ENCODE measurements at regions not wholly inside any gene's neighbourhood (a gene's known extent, or its start where the extent isn't known, plus 50 kb on each side); places are given as distances from the start of the nearest gene placed in this dataset.
A peak's percentile ranks its signal among the peaks of the same experiment; 100 is the strongest.

DNA sequence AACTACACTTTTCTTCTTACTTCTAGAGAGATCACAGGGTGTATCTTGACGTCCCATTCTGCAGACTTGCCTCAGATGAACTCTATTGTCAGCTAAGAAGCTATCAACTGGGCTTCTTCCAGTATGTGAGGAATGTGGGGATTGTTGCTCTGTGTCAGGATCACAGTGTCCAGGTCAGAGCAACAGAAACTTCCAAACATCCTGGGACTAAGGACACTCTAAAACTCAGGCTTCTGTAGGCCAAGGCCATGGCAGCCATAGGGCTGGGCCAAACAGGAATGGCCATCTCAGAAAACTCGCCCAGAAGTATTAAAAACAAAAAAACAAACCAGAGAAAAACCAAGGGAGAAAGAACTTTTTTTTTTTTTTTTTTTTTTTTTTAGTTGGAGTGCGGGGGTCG, 210.0 kb upstream of the CLINT1 start:
- Histone ChIP-seq H3K9ac (ENCODE audit: insufficient read length) (no peak overlapping the region), H3K36me3 (ENCODE audit: insufficient read depth, low read length) (no peaks in the 10 kb centered on the region), H3K27ac (no peak overlapping the region), H3K9me3 (ENCODE audit: low read depth, low read length) (no peaks in the 10 kb centered on the region), H3K4me3 (no peak overlapping the region)
- TF ChIP-seq EZH2 (IDR thresholded peaks at IDR 0.05) (no peak), POLR2AphosphoS5 (IDR thresholded peaks at IDR 0.05; ENCODE audit: borderline replicate concordance, low read depth, low read length) (no peak), FOXP2 (optimal IDR thresholded peaks at IDR 0.05; ENCODE audit: control extremely low read depth, extremely low read length, insufficient read depth) (no peak)
- no peak for DNase-seq (ENCODE audit: low read depth, low spot score)

DNA sequence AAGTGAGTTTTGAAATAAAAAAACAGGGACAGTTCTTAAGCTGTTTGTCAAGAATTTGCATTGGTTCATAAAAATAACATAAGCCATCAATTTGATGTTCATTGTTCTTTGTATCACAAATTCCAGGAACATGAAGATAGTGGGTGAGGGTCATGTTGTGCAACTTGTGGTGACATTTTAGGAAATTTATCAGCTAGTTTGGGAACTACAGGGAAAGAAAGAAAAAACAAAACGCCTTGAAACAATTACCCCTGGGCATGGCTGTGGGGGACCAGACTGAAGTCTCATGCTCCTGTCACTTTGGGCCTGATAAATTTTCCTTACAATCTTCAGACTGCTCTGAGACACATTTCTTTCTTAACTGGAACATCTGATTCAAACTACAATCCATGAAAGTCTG, 207.1 kb upstream of the CLINT1 start:
- no peaks in the 10 kb centered on the region for H3K9me3 ChIP-seq (ENCODE audit: low read depth, low read length)
- H3K27ac ChIP-seq, result no peak overlapping the region
- H3K4me3 ChIP-seq, result no peak overlapping the region
- no peak for TF ChIP-seq EZH2 (IDR thresholded peaks at IDR 0.05)
- no peak for TF ChIP-seq FOXP2 (optimal IDR thresholded peaks at IDR 0.05; ENCODE audit: control extremely low read depth, extremely low read length, insufficient read depth)
- no peak overlapping the region for H3K9ac ChIP-seq (ENCODE audit: insufficient read length)
- DNase-seq (ENCODE audit: low read depth, low spot score), result no peak
- H3K36me3 ChIP-seq (ENCODE audit: insufficient read depth, low read length), result no peaks in the 10 kb centered on the region

DNA sequence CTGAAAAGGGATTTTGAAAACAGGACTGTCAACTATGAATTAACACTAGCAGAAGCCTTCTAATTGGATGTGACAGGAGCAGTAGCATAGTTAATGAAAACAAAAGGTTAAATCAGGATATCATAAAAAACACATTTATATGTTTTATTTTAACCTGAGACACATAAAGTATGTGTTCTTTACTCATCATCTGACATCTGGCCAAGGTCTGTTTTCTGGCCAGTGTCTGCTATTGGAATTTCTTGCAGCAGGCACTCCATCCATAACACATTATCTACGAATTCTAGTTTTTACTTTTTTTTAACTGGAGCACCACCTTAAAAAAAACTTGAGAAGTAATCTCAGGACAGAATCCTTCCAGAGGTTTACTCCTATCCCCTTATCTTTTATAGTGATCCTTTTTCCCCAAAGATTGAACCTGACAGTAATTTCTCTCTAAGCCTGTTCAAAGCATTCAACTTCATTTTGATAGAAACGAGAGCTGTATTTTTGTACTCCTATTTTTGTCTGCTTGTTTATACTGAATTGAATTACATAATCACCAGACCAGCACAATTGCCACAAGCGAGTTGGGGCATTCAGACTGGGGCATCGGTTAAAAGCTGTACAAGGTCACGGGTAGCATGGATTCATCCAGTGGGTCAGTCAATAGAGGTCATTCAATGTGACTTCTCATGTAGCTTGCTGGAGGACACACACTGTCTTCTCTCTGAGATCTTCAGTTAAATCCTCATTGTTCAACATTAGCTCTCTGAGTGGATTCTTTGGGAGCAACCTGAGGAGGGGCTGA, 205.6 kb upstream of the CLINT1 start:
- Histone ChIP-seq H3K36me3 (ENCODE audit: insufficient read depth, low read length) (no peaks in the 10 kb centered on the region), H3K9ac (ENCODE audit: insufficient read length) (no peak overlapping the region), H3K4me3 (no peak overlapping the region), H3K9me3 (ENCODE audit: low read depth, low read length) (no peaks in the 10 kb centered on the region), H3K27ac (no peak overlapping the region)
- TF ChIP-seq POLR2AphosphoS5 (IDR thresholded peaks at IDR 0.05; ENCODE audit: borderline replicate concordance, low read depth, low read length), result no peak
- no peak for TF ChIP-seq FOXP2 (optimal IDR thresholded peaks at IDR 0.05; ENCODE audit: control extremely low read depth, extremely low read length, insufficient read depth)
- no peak for DNase-seq (ENCODE audit: low read depth, low spot score)

DNA sequence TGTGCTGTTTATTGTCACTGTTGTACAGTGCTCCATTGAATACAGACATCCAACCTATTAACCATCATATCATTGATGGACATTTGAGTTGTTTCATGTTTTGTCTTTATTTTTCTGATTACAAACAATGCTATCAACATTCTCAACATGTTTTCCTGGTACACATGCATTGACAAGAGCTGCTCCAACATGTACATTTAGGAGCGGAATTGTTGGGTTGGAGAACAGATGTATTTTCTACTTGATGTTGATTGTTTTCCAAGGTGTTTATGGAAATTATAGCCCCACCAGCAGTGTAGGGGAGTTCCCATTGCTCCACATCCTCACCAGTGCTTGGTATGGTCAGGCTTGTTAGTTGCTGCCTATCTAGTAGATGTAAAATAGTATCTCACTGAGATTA, 204.1 kb upstream of the CLINT1 start:
- H3K27ac ChIP-seq, result no peak overlapping the region
- H3K9ac ChIP-seq (ENCODE audit: insufficient read length), result no peak overlapping the region
- H3K4me3 ChIP-seq, result no peak overlapping the region
- H3K9me3 ChIP-seq (ENCODE audit: low read depth, low read length), result no peaks in the 10 kb centered on the region
- no peak for DNase-seq (ENCODE audit: low read depth, low spot score)
- H3K36me3 ChIP-seq (ENCODE audit: insufficient read depth, low read length), result no peaks in the 10 kb centered on the region
- TF ChIP-seq POLR2AphosphoS5 (IDR thresholded peaks at IDR 0.05; ENCODE audit: borderline replicate concordance, low read depth, low read length), result no peak
- no peak for TF ChIP-seq FOXP2 (optimal IDR thresholded peaks at IDR 0.05; ENCODE audit: control extremely low read depth, extremely low read length, insufficient read depth)

DNA sequence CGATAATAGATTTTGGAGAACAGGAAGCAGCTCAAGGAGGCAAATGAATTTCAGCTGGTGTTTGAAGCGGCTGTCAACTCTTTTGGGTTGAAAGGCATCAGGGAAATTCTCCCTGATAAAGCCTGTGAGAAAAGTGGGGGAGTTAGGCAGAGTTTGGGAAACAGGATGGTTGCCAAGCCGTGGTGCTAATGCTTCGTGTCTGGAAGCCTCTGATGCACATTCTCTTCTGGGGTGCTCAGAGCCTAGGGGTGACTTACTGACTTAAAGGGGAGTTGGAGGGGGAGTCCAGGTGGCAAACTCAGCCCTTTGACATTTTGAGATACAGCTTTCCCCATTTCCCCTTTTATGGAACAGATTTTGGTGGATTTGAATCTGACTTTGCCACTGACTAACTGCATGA, 202.5 kb upstream of the CLINT1 start:
- Histone ChIP-seq H3K36me3 (ENCODE audit: insufficient read depth, low read length) (no peaks in the 10 kb centered on the region), H3K9me3 (ENCODE audit: low read depth, low read length) (no peaks in the 10 kb centered on the region), H3K9ac (ENCODE audit: insufficient read length) (no peak overlapping the region), H3K4me3 (no peak overlapping the region), H3K27ac (no peak overlapping the region)
- TF ChIP-seq FOXP2 (optimal IDR thresholded peaks at IDR 0.05; ENCODE audit: control extremely low read depth, extremely low read length, insufficient read depth) (no peak), EZH2 (IDR thresholded peaks at IDR 0.05) (no peak), POLR2AphosphoS5 (IDR thresholded peaks at IDR 0.05; ENCODE audit: borderline replicate concordance, low read depth, low read length) (no peak)
- DNase-seq (ENCODE audit: low read depth, low spot score), result no peak

- Histone ChIP-seq H3K4me3 (no peak overlapping the region), H3K27ac (no peak overlapping the region)
- DNase-seq (ENCODE audit: low read depth, low spot score), result no peak
Measured at GRCh38 chr5:158060212-158060611, 201.3 kb upstream of the CLINT1 start.

GRCh38 chr5:158058208-158059120, 199.5 kb upstream of the CLINT1 start:
- H3K9me3 ChIP-seq (ENCODE audit: low read depth, low read length), result no peaks in the 10 kb centered on the region
- no peaks in the 10 kb centered on the region for H3K36me3 ChIP-seq (ENCODE audit: insufficient read depth, low read length)
- no peak overlapping the region for H3K4me3 ChIP-seq
- H3K27ac ChIP-seq, result no peak overlapping the region
- no peak overlapping the region for H3K9ac ChIP-seq (ENCODE audit: insufficient read length)
- no peak for TF ChIP-seq EZH2 (IDR thresholded peaks at IDR 0.05)
- no peak for DNase-seq (ENCODE audit: low read depth, low spot score)

More at GRCh38 chr5:158060212-158060611, 201.3 kb upstream of the CLINT1 start:
- Histone ChIP-seq H3K36me3 (ENCODE audit: insufficient read depth, low read length) (no peaks in the 10 kb centered on the region), H3K9ac (ENCODE audit: insufficient read length) (no peak overlapping the region), H3K9me3 (ENCODE audit: low read depth, low read length) (no peaks in the 10 kb centered on the region)
- TF ChIP-seq FOXP2 (optimal IDR thresholded peaks at IDR 0.05; ENCODE audit: control extremely low read depth, extremely low read length, insufficient read depth), result no peak
- TF ChIP-seq POLR2AphosphoS5 (IDR thresholded peaks at IDR 0.05; ENCODE audit: borderline replicate concordance, low read depth, low read length), result no peak
- no peak for TF ChIP-seq EZH2 (IDR thresholded peaks at IDR 0.05)

DNA sequence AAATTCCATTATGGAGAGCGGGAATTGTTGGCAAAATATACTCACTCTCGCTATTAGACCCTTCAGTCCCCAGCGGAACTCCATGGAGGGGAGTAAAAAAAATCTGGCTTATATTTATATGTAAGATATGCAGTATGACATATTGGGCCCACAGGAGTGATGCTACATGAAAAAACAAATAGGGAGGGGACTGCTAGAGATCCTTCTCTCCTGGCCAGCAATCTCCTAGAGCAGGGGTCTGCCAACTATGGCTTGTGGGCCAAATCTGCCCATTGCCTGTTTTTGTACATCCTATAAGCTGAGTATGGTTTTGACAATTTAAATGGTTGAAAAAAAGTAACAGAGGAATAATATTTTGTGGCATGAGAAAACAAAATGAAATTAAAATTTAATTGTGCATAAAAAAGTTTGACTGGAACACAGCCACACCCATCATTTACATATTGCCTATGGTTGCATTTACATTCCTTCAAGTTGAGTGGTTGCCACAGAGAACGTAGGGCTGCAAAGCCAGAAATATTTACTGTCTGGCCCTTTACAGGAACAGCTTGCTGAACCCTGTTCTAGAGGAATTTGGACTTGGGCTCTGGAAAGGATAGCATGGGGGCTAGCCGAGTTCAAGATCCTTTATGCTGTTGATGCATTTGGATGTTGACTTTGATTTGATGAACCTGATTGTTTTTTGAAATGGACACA, 197.3 kb upstream of the CLINT1 start:
- peak overlapping the region; percentile 17; the same call in 1 of the 2 replicates for H3K4me3 ChIP-seq
- H3K9me3 ChIP-seq (ENCODE audit: low read depth, low read length), result no peaks in the 10 kb centered on the region
- no peak overlapping the region for H3K9ac ChIP-seq (ENCODE audit: insufficient read length)
- no peaks in the 10 kb centered on the region for H3K36me3 ChIP-seq (ENCODE audit: insufficient read depth, low read length)
- no peak for DNase-seq (ENCODE audit: low read depth, low spot score)
- TF ChIP-seq EZH2 (IDR thresholded peaks at IDR 0.05) (no peak), POLR2AphosphoS5 (IDR thresholded peaks at IDR 0.05; ENCODE audit: borderline replicate concordance, low read depth, low read length) (no peak), FOXP2 (optimal IDR thresholded peaks at IDR 0.05; ENCODE audit: control extremely low read depth, extremely low read length, insufficient read depth) (no peak)
- H3K27ac ChIP-seq, result no peak overlapping the region

Data from SK-N-MC (cell line).